ENCODE measurements at regions not wholly inside any gene's neighbourhood (a gene's known extent, or its start where the extent isn't known, plus 50 kb on each side); places are given as distances from the start of the nearest gene placed in this dataset.

GRCh38 chr2:203814661-203815540, 52.7 kb upstream of the CTLA4 start (continued):
- TF ChIP-seq JUN (CRISPR knock-in tag; IDR thresholded peaks at IDR 0.05), result no peak
- TF ChIP-seq HNRNPUL1 (IDR thresholded peaks at IDR 0.05; ENCODE audit: low read depth, low read length), result no peak
- TF ChIP-seq ZNF382 (CRISPR knock-in tag; IDR thresholded peaks at IDR 0.05; ENCODE audit: borderline replicate concordance), result no peak
- TF ChIP-seq BCL3 (CRISPR knock-in tag; IDR thresholded peaks at IDR 0.05), result no peak
- no peak for TF ChIP-seq ZNF44 (CRISPR knock-in tag; IDR thresholded peaks at IDR 0.05)
- no peak for TF ChIP-seq CEBPB (IDR thresholded peaks at IDR 0.05; ENCODE audit: borderline replicate concordance, low read depth, low read length)
- TF ChIP-seq ATF7 (IDR thresholded peaks at IDR 0.05), result no peak
- no peak for TF ChIP-seq ATF7 (CRISPR knock-in tag; IDR thresholded peaks at IDR 0.05)
- TF ChIP-seq KDM6A (CRISPR knock-in tag; IDR thresholded peaks at IDR 0.05; ENCODE audit: low read depth), result peak; percentile 2; the same call in 1 of the 2 replicates
- TF ChIP-seq CAMTA2 (CRISPR knock-in tag; IDR thresholded peaks at IDR 0.05; ENCODE audit: borderline replicate concordance), result no peak
- TF ChIP-seq ZNF574 (CRISPR knock-in tag; IDR thresholded peaks at IDR 0.05), result no peak
- TF ChIP-seq ZNF414 (CRISPR knock-in tag; IDR thresholded peaks at IDR 0.05), result 0 out of 2 replicates have a peak, but pooled peaks have one; percentile 12
- no peak for TF ChIP-seq TSC22D2 (CRISPR knock-in tag; IDR thresholded peaks at IDR 0.05; ENCODE audit: borderline replicate concordance)
- no peak for TF ChIP-seq ETV6 (CRISPR knock-in tag; conservative IDR thresholded peaks at IDR 0.05)
- TF ChIP-seq ZNF546 (CRISPR knock-in tag; conservative IDR thresholded peaks at IDR 0.05), result no peak
- no peak for TF ChIP-seq SALL2 (CRISPR knock-in tag; IDR thresholded peaks at IDR 0.05)
- TF ChIP-seq TBL1XR1 (IDR thresholded peaks at IDR 0.05; ENCODE audit: borderline replicate concordance, low read length, partially characterized antibody), result no peak
- TF ChIP-seq NR1H2 (CRISPR knock-in tag; IDR thresholded peaks at IDR 0.05; ENCODE audit: borderline replicate concordance, low read depth), result no peak
- TF ChIP-seq CREB3 (CRISPR knock-in tag; IDR thresholded peaks at IDR 0.05), result no peak
- no peak for TF ChIP-seq SP1 (IDR thresholded peaks at IDR 0.05)
- TF ChIP-seq SP1 (CRISPR knock-in tag; IDR thresholded peaks at IDR 0.05), result no peak
- peak; percentile 44; the same call in 1 of the 2 replicates for TF ChIP-seq CEBPG (CRISPR knock-in tag; IDR thresholded peaks at IDR 0.05)
- TF ChIP-seq KLF13 (CRISPR knock-in tag; IDR thresholded peaks at IDR 0.05), result no peak
- TF ChIP-seq ZNF589 (CRISPR knock-in tag; conservative IDR thresholded peaks at IDR 0.05), result no peak
- no peak for TF ChIP-seq ZNF746 (CRISPR knock-in tag; IDR thresholded peaks at IDR 0.05)
- no peak for TF ChIP-seq NR2F2 (IDR thresholded peaks at IDR 0.05; ENCODE audit: borderline replicate concordance, low read depth)
- no peak for TF ChIP-seq ZNF83 (CRISPR knock-in tag; IDR thresholded peaks at IDR 0.05; ENCODE audit: borderline replicate concordance)

All from HepG2 (cell line).